Smooth muscle cell (in vitro differentiated cells): ENCODE measurements at regions not wholly inside any gene's neighbourhood (a gene's known extent, or its start where the extent isn't known, plus 50 kb on each side); places are given as distances from the start of the nearest gene placed in this dataset.
A peak's percentile ranks its signal among the peaks of the same experiment; 100 is the strongest.

ENCODE experiments used
- DNase-seq: peaks from one replicate; lab custom pipeline; 2025; ENCODE audit not compliant: unreplicated experiment; lab: John Stamatoyannopoulos, UW
- H2AFZ ChIP-seq: fragments of 200-600 bp; sonication (generic); 2 replicates; pipeline ENCODE4 v1.6.0; 2016; ENCODE audit warnings: antibody characterized with exemption, low read depth, mild to moderate bottlenecking
- H3F3A ChIP-seq: fragments of 200-600 bp; sonication (generic); 2 replicates; pipeline ENCODE4 v1.6.0; 2017; ENCODE audit warnings: antibody characterized with exemption, low read depth
- H3K27ac ChIP-seq: fragments of 200-600 bp; sonication (generic); 2 replicates; pipeline ENCODE4 v1.5.1; 2016; ENCODE audit warnings: low read depth, mild to moderate bottlenecking
- H3K27me3 ChIP-seq: fragments of 200-600 bp; sonication (generic); 2 replicates; pipeline ENCODE4 v1.6.1; 2016; ENCODE audit warnings: low read depth, mild to moderate bottlenecking
- H3K36me3 ChIP-seq: fragments of 200-600 bp; sonication (generic); 2 replicates; pipeline ENCODE4 v1.5.1; 2016; ENCODE audit warnings: low read depth
- H3K4me1 ChIP-seq: fragments of 200-600 bp; sonication (generic); 2 replicates; pipeline ENCODE4 v1.5.1; 2016; ENCODE audit warnings: low read depth
- H3K4me2 ChIP-seq: fragments of 200-600 bp; sonication (generic); 2 replicates; pipeline ENCODE4 v1.6.0; 2016; ENCODE audit warnings: mild to moderate bottlenecking
- H3K4me3 ChIP-seq: fragments of 200-600 bp; sonication (generic); 2 replicates; pipeline ENCODE4 v1.5.1; 2016; ENCODE audit warnings: mild to moderate bottlenecking
- H3K79me2 ChIP-seq: fragments of 200-600 bp; sonication (generic); 2 replicates; pipeline ENCODE4 v1.6.0; 2016; ENCODE audit warnings: low read depth, mild to moderate bottlenecking
- H3K9ac ChIP-seq: fragments of 200-600 bp; sonication (generic); 2 replicates; pipeline ENCODE4 v1.6.0; 2016; ENCODE audit warnings: low read depth
- H3K9me3 ChIP-seq: fragments of 200-600 bp; sonication (generic); replicated peaks from 2 replicates; pipeline ENCODE4 v1.5.1; 2016; ENCODE audit warnings: low read depth
- H4K20me1 ChIP-seq: fragments of 200-600 bp; sonication (generic); 2 replicates; pipeline ENCODE4 v1.6.0; 2016; ENCODE audit warnings: low read depth
- WGBS: methylation state at CpG from one replicate; pipeline ENCODE4 v1.1.7; 2016; ENCODE audit warnings: low lambda C conversion rate; 5-methylcytosine and 5-hydroxymethylcytosine counted together
- TF ChIP-seq, protein P1 (sequence below): fragments of 200-600 bp; sonication (generic); IDR thresholded peaks from 2 replicates; pipeline ENCODE4 v1.5.1; 2017; ENCODE audit warnings: borderline replicate concordance, mild to moderate bottlenecking, antibody characterized with exemption; ENCODE audit not compliant: insufficient read depth, poor library complexity, severe bottlenecking

DNA sequence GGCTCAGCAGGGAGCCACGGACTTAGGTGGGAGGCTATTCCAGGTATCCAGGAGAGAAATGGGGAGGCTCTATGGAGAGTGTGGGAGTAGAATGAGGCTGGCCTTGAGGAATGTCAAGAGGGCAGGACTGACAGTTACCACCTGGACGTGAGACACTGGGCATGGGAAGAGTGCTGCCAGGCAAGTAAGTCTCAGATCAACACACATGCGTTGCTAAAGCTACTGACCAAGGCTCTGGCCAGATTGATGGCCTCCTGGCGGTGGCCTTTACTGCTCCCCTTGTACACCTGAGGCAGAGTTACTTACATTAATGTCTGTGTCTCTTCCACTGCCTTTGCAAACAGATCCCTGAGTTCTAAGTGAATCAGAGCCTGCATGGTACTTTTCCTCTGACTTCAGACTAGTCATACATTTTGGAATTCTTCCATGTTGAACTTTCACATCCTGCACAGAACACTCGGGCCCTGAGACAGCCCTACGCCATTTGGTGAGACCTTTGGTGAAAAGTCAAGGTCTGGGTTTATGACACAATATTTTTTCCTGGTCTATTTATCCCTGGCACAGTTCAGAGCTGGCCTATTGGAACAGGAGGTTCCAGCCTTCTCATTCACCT, 398.8 kb upstream of the TRIB2 start:
- Histone ChIP-seq H2AFZ (no peak overlapping the region), H3K4me1 (peaks cover 10% of the 10 kb centered on the region), H3K27me3 (no peaks in the 10 kb centered on the region), H3K79me2 (no peaks in the 10 kb centered on the region), H3K9me3 (no peaks in the 10 kb centered on the region), H3K27ac (peak overlapping the region; percentile 99), H3K4me3 (no peak overlapping the region), H4K20me1 (no peaks in the 10 kb centered on the region), H3F3A (peaks cover 25% of the 10 kb centered on the region), H3K4me2 (peak overlapping the region; percentile 74), H3K9ac (peak overlapping the region; percentile 89), H3K36me3 (no peaks in the 10 kb centered on the region)
- TF ChIP-seq, protein P1, sequence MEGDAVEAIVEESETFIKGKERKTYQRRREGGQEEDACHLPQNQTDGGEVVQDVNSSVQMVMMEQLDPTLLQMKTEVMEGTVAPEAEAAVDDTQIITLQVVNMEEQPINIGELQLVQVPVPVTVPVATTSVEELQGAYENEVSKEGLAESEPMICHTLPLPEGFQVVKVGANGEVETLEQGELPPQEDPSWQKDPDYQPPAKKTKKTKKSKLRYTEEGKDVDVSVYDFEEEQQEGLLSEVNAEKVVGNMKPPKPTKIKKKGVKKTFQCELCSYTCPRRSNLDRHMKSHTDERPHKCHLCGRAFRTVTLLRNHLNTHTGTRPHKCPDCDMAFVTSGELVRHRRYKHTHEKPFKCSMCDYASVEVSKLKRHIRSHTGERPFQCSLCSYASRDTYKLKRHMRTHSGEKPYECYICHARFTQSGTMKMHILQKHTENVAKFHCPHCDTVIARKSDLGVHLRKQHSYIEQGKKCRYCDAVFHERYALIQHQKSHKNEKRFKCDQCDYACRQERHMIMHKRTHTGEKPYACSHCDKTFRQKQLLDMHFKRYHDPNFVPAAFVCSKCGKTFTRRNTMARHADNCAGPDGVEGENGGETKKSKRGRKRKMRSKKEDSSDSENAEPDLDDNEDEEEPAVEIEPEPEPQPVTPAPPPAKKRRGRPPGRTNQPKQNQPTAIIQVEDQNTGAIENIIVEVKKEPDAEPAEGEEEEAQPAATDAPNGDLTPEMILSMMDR = no peak
- 52% methylated on average over 6 of the region's 6 CpGs for WGBS
- DNase-seq = no peak

DNA sequence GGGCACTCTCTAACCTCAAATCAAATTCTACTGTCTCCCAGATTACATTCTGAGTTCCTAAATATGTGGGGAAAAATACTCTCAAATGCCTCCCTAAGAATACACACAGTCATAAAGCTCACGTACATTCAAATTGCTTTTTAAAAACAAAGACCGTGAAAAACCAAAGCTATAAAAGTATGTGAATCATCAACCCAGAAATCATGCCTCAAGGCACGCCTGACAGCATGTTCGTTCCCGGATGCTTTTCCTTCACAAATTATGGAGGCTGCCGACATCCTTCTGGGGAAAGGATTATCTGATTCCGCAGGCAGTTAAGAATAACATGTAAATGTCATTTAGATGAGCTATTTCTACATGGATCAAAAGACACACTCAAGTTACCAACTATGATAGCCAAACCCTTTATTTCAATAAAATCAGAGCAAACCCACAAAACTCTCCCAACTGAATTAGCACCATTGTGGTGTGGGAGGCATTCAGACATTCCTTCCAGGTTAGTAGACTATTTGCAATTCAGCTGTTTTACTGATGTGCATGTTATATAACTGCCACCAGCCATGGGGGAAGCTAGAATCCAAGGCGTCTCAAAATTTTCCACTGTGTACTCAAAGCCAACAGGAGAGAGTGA, 398.2 kb upstream of the TRIB2 start:
- Histone ChIP-seq H2AFZ (no peak overlapping the region), H3K4me1 (peaks cover 7% of the 10 kb centered on the region), H3K27ac (peak overlapping the region; percentile 99), H3K9ac (peak overlapping the region; percentile 89), H3K27me3 (no peaks in the 10 kb centered on the region), H3K9me3 (no peaks in the 10 kb centered on the region), H3K79me2 (no peaks in the 10 kb centered on the region), H3F3A (peaks cover 25% of the 10 kb centered on the region), H3K36me3 (no peaks in the 10 kb centered on the region), H3K4me3 (no peak overlapping the region), H3K4me2 (peak overlapping the region; percentile 74), H4K20me1 (no peaks in the 10 kb centered on the region)
- TF ChIP-seq, protein P1 = no peak
- no peak for DNase-seq
- WGBS = 5% methylated on average over 8 of the region's 8 CpGs

DNA sequence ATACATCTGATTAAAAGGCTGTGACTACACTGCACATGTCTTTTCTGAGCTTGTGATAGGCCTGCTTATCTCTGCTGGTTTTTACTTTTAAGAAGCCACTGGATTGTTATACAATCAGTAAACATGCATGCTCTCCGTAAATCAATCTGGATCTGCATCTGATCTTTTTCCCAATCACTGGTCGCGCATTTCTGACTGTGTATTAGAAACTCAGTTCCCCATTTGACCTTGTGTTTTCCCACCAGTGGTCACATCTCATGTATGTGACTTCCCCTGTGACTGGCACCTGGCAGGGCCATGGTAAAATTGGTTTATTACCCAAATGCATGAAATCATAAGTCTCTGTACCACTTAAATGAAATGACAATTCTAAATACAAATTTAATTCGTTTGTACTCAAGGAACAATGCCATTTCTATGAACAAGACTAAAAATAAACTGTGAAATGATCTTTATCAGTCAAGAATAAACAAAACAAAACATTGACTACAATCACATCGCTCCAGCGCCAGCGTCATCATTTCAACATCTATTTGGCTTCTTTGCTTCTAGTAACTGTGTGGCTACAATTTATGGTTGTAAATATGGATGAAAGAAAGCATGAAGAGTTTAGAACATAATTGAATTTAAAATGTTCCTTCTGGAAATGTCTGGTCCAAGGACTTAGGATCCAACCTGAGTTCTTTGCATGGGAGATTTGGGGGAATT, 396.6 kb upstream of the TRIB2 start:
- H4K20me1 ChIP-seq = no peaks in the 10 kb centered on the region
- H3K4me2 ChIP-seq = no peak overlapping the region
- H3K79me2 ChIP-seq = no peaks in the 10 kb centered on the region
- peaks cover 3% of the 10 kb centered on the region for H3K4me1 ChIP-seq
- DNase-seq = no peak
- peaks cover 25% of the 10 kb centered on the region for H3F3A ChIP-seq
- H3K36me3 ChIP-seq = no peaks in the 10 kb centered on the region
- no peak overlapping the region for H3K4me3 ChIP-seq
- TF ChIP-seq, protein P1 = no peak
- 85% methylated on average over 7 of the region's 7 CpGs for WGBS
- no peak overlapping the region for H3K27ac ChIP-seq
- H3K9ac ChIP-seq = no peak overlapping the region
- H3K27me3 ChIP-seq = no peaks in the 10 kb centered on the region
- H3K9me3 ChIP-seq = no peaks in the 10 kb centered on the region
- H2AFZ ChIP-seq = no peak overlapping the region
